Heart right ventricle (tissue), 16 donors: ENCODE measurements at regions not wholly inside any gene's neighbourhood (a gene's known extent, or its start where the extent isn't known, plus 50 kb on each side); places are given as distances from the start of the nearest gene placed in this dataset.

Experiments used
- ATAC-seq, 8 donors: fragments of 200-7000 bp; cut with Tn5 transposase; one replicate each; pipeline ENCODE4 v1.9.1; 2020; ENCODE audit warnings: mild to moderate bottlenecking in 8 of 8, moderate library complexity in 8 of 8, moderate number of reproducible peaks in 1 of 8
- DNase-seq, 2 donors: peaks; one replicate each; pipeline ENCODE4 v3.0.0-alpha.2; 2020
- H3K27ac ChIP-seq, 10 donors: fragments of 200-600 bp; sonication (generic) in 2 of 10; one replicate each; pipeline versions ENCODE4 v1.5.0 to v1.8.0; 2020 to 2022; ENCODE audit warnings: mild to moderate bottlenecking in 3 of 10
- H3K27me3 ChIP-seq, 7 donors: fragments of 200-600 bp; one replicate each; pipeline ENCODE4 v1.8.0; 2021 to 2022; ENCODE audit warnings: mild to moderate bottlenecking in 2 of 7
- H3K36me3 ChIP-seq, 9 donors: fragments of 200-600 bp; sonication (generic) in 1 of 9; one replicate each; pipeline versions ENCODE4 v1.5.0 to v1.8.0; 2020 to 2022; ENCODE audit warnings: mild to moderate bottlenecking in 2 of 9
- H3K4me1 ChIP-seq, 9 donors: fragments of 200-600 bp; sonication (generic) in 1 of 9; one replicate each; pipeline versions ENCODE4 v1.5.0 to v1.8.0; 2020 to 2022; ENCODE audit warnings: mild to moderate bottlenecking in 4 of 9
- H3K4me3 ChIP-seq, 10 donors: fragments of 200-600 bp; sonication (generic) in 2 of 10; one replicate each; pipeline versions ENCODE4 v1.5.0 to v1.8.0; 2020 to 2022; ENCODE audit warnings: mild to moderate bottlenecking in 7 of 10, moderate library complexity in 2 of 10
- H3K9me3 ChIP-seq, 11 donors: fragments of 200-600 bp in 10 of 11; sonication (generic) in 2 of 11; one replicate each; pipeline versions ENCODE4 v1.5.0 to v1.8.0; 2013 to 2022; ENCODE audit warnings: mild to moderate bottlenecking in 2 of 11, control low read depth in 1 of 11, moderate library complexity in 1 of 11
- CTCF ChIP-seq, 9 donors: fragments of 200-600 bp; sonication (generic) in 2 of 9; IDR thresholded peaks; one replicate each; pipeline versions ENCODE4 v1.5.0 to v1.8.0; 2021 to 2022; ENCODE audit warnings: antibody characterized with exemption in 9 of 9, mild to moderate bottlenecking in 5 of 9, moderate library complexity in 1 of 9
- WGBS, 2 donors: extraction: QIAGEN DNeasy Blood & Tissue Kit; methylation state at CpG; one replicate each; pipeline ENCODE4 v1.1.7; 2013; ENCODE audit warnings: inconsistent platforms in 1 of 2; 5-methylcytosine and 5-hydroxymethylcytosine counted together
- intact Hi-C, 10 donors: fragments of 100-400 bp; cut with DNase I; formaldehyde crosslinking; loops; one replicate each; pipeline versions ENCODE4 v1.11.1 to v1.14.2; 2022
- donor health status: Arrhythmogenic right ventricular cardiomyopathy.
- donor health status: ischemic (EF 13 %, LVEDD 7.1; RV severe dilation, severe dysfunction).
- donor health status: healthy with polysubstance abuse.
- donor health status: DM: no; HTN: yes; CAD: no.
- donor health status: DM: no; HTN: no; CAD: no.
- donor health status: ischemic (EF 25% LVEDD 6.9; RV normal size, moderate dysfunction).
- donor health status: ischemic (EF 25% LVEDD 5.7; RV mildly dilated, moderate dysfunction).
- donor health status: healthy.
- donor health status: DM: yes; HTN: yes; CAD: no.
- donor health status: Ischemic cardiomyopathy.
- donor health status: ischemic (EF 35%, LVEDD 5.7; RV mildly dilated, moderate dysfunction).
- donor health status: nonischemic (EF 11% LVEDD 7.7; RV severe dilation, severe dysfunction).
- donor health status: DM: yes; HTN: yes; CAD: no.
- donor health status: PGD.
- donor health status: ischemic (EF 29% LVEDD 5.4; RV normal size, mild dysfunction).
- donor health status: nonischemic (EF 23%, LVEDD 6.1; RV moderate dilation, normal function).

- peaks cover 0 to 7% (median 0%) of the 10 kb centered on the region in 9 donors for H3K4me1 ChIP-seq
- 95 to 97% methylated on average over 8 of the region's 8 CpGs for WGBS, 2 donors
These were observed 84.2 kb upstream of the ASAP2 start for GRCh38 chr2:9122367-9122766.

GRCh38 chr2:9118383-9118960 is 88.1 kb upstream of the ASAP2 start:
- DNase-seq (no peak), ATAC-seq (peak in 1 of 8 donors; percentile 47)
- TF ChIP-seq CTCF (IDR thresholded peaks at IDR 0.05): no peak
- Histone ChIP-seq H3K9me3 (no peaks in the 10 kb centered on the region), H3K27ac (no peak overlapping the region), H3K27me3 (no peaks in the 10 kb centered on the region), H3K36me3 (no peaks in the 10 kb centered on the region), H3K4me3 (no peak overlapping the region), H3K4me1 (no peaks in the 10 kb centered on the region)
- 73 to 78% methylated on average over 11 of the region's 11 CpGs for WGBS, 2 donors
- intact Hi-C loops: no loop called here

More at GRCh38 chr2:9122367-9122766, 84.2 kb upstream of the ASAP2 start:
- no peak for DNase-seq
- Histone ChIP-seq H3K9me3 (peaks cover 0 to 8% (median 0%) of the 10 kb centered on the region in 11 donors), H3K27me3 (no peaks in the 10 kb centered on the region), H3K4me3 (no peak overlapping the region), H3K27ac (no peak overlapping the region), H3K36me3 (no peaks in the 10 kb centered on the region)
- intact Hi-C loops: no loop called here
- TF ChIP-seq CTCF (IDR thresholded peaks at IDR 0.05): no peak
- ATAC-seq: no peak

- Histone ChIP-seq H3K27ac (no peak overlapping the region), H3K4me3 (no peak overlapping the region), H3K4me1 (peaks cover 0 to 4% (median 0%) of the 10 kb centered on the region in 9 donors), H3K9me3 (no peaks in the 10 kb centered on the region), H3K27me3 (no peaks in the 10 kb centered on the region), H3K36me3 (no peaks in the 10 kb centered on the region)
- no peak for DNase-seq
- TF ChIP-seq CTCF (IDR thresholded peaks at IDR 0.05): no peak
- intact Hi-C loops: no loop called here
- ATAC-seq: no peak
- WGBS, 2 donors: 92 to 100% methylated on average over 2 of the region's 2 CpGs
These were observed 91.4 kb upstream of the ASAP2 start for GRCh38 chr2:9115229-9115628.

- Histone ChIP-seq H3K4me3 (no peak overlapping the region), H3K9me3 (no peaks in the 10 kb centered on the region), H3K27me3 (no peaks in the 10 kb centered on the region), H3K27ac (no peak overlapping the region), H3K4me1 (peaks cover 0 to 4% (median 0%) of the 10 kb centered on the region in 9 donors), H3K36me3 (no peaks in the 10 kb centered on the region)
- intact Hi-C loops: no loop called here
- no peak for TF ChIP-seq CTCF (IDR thresholded peaks at IDR 0.05)
- ATAC-seq: no peak
- DNase-seq: no peak
- 69% methylated on average over 3 of the region's 3 CpGs for WGBS, 2 donors
These were observed 92.2 kb upstream of the ASAP2 start for GRCh38 chr2:9114458-9114857.
